GM23338 (cell line): ENCODE measurements at regions not wholly inside any gene's neighbourhood (a gene's known extent, or its start where the extent isn't known, plus 50 kb on each side); places are given as distances from the start of the nearest gene placed in this dataset.

Experiments
- ATAC-seq: fragments of 200-7000 bp; cut with Tn5 transposase; 3 replicates; pipeline ENCODE4 v1.9.1; 2020
- DNase-seq: peaks from one replicate; pipeline ENCODE4 v3.0.0-alpha.2; 2015; ENCODE audit warnings: low spot score
- H2AFZ ChIP-seq: fragments of 200-600 bp; sonication (generic); 2 replicates; pipeline ENCODE4 v1.8.0; 2016; ENCODE audit warnings: antibody characterized with exemption, mild to moderate bottlenecking, moderate library complexity
- H3F3A ChIP-seq: fragments of 200-600 bp; sonication (generic); replicated peaks from 2 replicates; pipeline ENCODE4 v1.8.0; 2017; ENCODE audit warnings: antibody characterized with exemption, mixed run types, low read depth
- H3K27ac ChIP-seq: fragments of 200-600 bp; sonication (generic); 2 replicates; pipeline ENCODE4 v1.6.1; 2016; ENCODE audit warnings: low read depth
- H3K27me3 ChIP-seq: fragments of 200-600 bp; sonication (generic); 2 replicates; pipeline ENCODE4 v1.8.0; 2016; ENCODE audit warnings: mild to moderate bottlenecking, mixed run types, moderate library complexity; ENCODE audit not compliant: insufficient read depth
- H3K36me3 ChIP-seq: fragments of 200-600 bp; sonication (generic); 2 replicates; pipeline ENCODE4 v1.8.0; 2016; ENCODE audit warnings: mild to moderate bottlenecking; ENCODE audit not compliant: insufficient read depth
- H3K4me1 ChIP-seq: fragments of 200-600 bp; sonication (generic); 2 replicates; pipeline ENCODE4 v1.8.0; 2016; ENCODE audit warnings: mild to moderate bottlenecking, moderate library complexity; ENCODE audit not compliant: insufficient read depth
- H3K4me2 ChIP-seq: fragments of 200-600 bp; sonication (generic); 2 replicates; pipeline ENCODE4 v1.7.1; 2017; ENCODE audit warnings: mixed run types
- H3K4me3 ChIP-seq: fragments of 200-600 bp; sonication (generic); 2 replicates; pipeline ENCODE4 v1.6.1; 2016; ENCODE audit warnings: mixed run types
- H3K79me2 ChIP-seq: fragments of 200-600 bp; sonication (generic); replicated peaks from 2 replicates; pipeline ENCODE4 v1.8.0; 2017; ENCODE audit warnings: mild to moderate bottlenecking; ENCODE audit not compliant: insufficient read depth
- H3K9me2 ChIP-seq: fragments of 200-600 bp; sonication (generic); 2 replicates; pipeline ENCODE4 v1.8.0; 2017; ENCODE audit not compliant: insufficient read depth
- H4K20me1 ChIP-seq: fragments of 200-600 bp; sonication (generic); replicated peaks from 2 replicates; pipeline ENCODE4 v1.8.0; 2017; ENCODE audit warnings: mild to moderate bottlenecking; ENCODE audit not compliant: insufficient read depth
- H3K27ac Mint-ChIP-seq: 2 replicates; pipeline ENCODE4 v1.8.0; 2020; ENCODE audit warnings: inconsistent platforms, mild to moderate bottlenecking, moderate library complexity, mixed read lengths
- H3K27me3 Mint-ChIP-seq: 3 replicates; pipeline ENCODE4 v1.8.0; 2022; ENCODE audit warnings: low read depth, mild to moderate bottlenecking, moderate library complexity, mixed read lengths, inconsistent platforms; ENCODE audit not compliant: insufficient read depth, poor library complexity
- H3K36me3 Mint-ChIP-seq: 3 replicates; pipeline ENCODE4 v1.8.0; 2021; ENCODE audit warnings: low read depth, mild to moderate bottlenecking, inconsistent platforms, moderate library complexity, mixed read lengths
- H3K4me1 Mint-ChIP-seq: 3 replicates; pipeline ENCODE4 v1.8.0; 2020; ENCODE audit warnings: mild to moderate bottlenecking, inconsistent platforms, mixed read lengths
- H3K4me3 Mint-ChIP-seq: 3 replicates; pipeline ENCODE4 v1.8.0; 2021; ENCODE audit warnings: moderate library complexity, mild to moderate bottlenecking, inconsistent platforms, mixed read lengths
- H3K9me3 Mint-ChIP-seq: 3 replicates; pipeline ENCODE4 v1.8.0; 2020; ENCODE audit warnings: moderate library complexity, mild to moderate bottlenecking, inconsistent platforms, mixed read lengths
- CREB1 ChIP-seq: fragments of 250-450 bp; sonication (Bioruptor Pico); IDR thresholded peaks from 2 replicates; pipeline ENCODE4 v1.5.0; 2020; ENCODE audit warnings: low read depth, mild to moderate bottlenecking, moderate library complexity
- CTCF ChIP-seq, 2 experiments: fragments of 200-600 bp in 1 of 2; sonication (generic) in 1 of 2; conservative IDR thresholded peaks; 2 replicates each; pipeline versions ENCODE4 v1.5.1 to v1.6.1; 2016 to 2017; ENCODE audit warnings: antibody characterized with exemption in 2 of 2, low read depth in 2 of 2, mild to moderate bottlenecking in 2 of 2, moderate library complexity in 1 of 2
- EZH2 ChIP-seq: fragments of 200-600 bp; sonication (generic); IDR thresholded peaks from one replicate; pipeline ENCODE4 v1.8.0; 2017; ENCODE audit warnings: antibody characterized with exemption, mild to moderate bottlenecking, low read depth; ENCODE audit not compliant: unreplicated experiment
- EZH2phosphoT487 ChIP-seq: fragments of 200-600 bp; sonication (generic); IDR thresholded peaks from one replicate; pipeline ENCODE4 v1.8.1; 2018; ENCODE audit warnings: antibody characterized with exemption; ENCODE audit not compliant: unreplicated experiment
- JUNB ChIP-seq: IDR thresholded peaks from one replicate; pipeline ENCODE4 v1.6.1; 2016; ENCODE audit warnings: antibody characterized with exemption; ENCODE audit not compliant: unreplicated experiment
- NANOG ChIP-seq: IDR thresholded peaks from 2 replicates; pipeline ENCODE4 v1.6.1; 2016; ENCODE audit warnings: antibody characterized with exemption, borderline replicate concordance
- POLR2AphosphoS5 ChIP-seq: IDR thresholded peaks from 2 replicates; pipeline ENCODE4 v1.6.1; 2016; ENCODE audit warnings: antibody characterized with exemption, low read depth
- REST ChIP-seq: IDR thresholded peaks from one replicate; pipeline ENCODE4 v1.6.1; 2018; ENCODE audit warnings: antibody characterized with exemption; ENCODE audit not compliant: unreplicated experiment
- STAT1 ChIP-seq: IDR thresholded peaks from one replicate; pipeline ENCODE4 v1.6.1; 2016; ENCODE audit warnings: antibody characterized with exemption; ENCODE audit not compliant: unreplicated experiment
- ZNF114 ChIP-seq: fragments of 250-450 bp; sonication (Bioruptor Pico); IDR thresholded peaks from 2 replicates; pipeline ENCODE4 v1.5.0; 2020; ENCODE audit warnings: mild to moderate bottlenecking, moderate library complexity
- ZNF331 ChIP-seq: fragments of 250-450 bp; sonication (Bioruptor Pico); IDR thresholded peaks from 2 replicates; pipeline ENCODE4 v1.5.0; 2020; ENCODE audit warnings: low read depth, mild to moderate bottlenecking, moderate library complexity
- ZNF462 ChIP-seq: fragments of 250-450 bp; sonication (Bioruptor Pico); IDR thresholded peaks from 2 replicates; pipeline ENCODE4 v1.5.0; 2020; ENCODE audit warnings: mild to moderate bottlenecking, moderate library complexity
- TF ChIP-seq, protein P1 (sequence below): IDR thresholded peaks from 2 replicates; pipeline ENCODE4 v1.6.1; 2016; ENCODE audit warnings: antibody characterized with exemption

DNA sequence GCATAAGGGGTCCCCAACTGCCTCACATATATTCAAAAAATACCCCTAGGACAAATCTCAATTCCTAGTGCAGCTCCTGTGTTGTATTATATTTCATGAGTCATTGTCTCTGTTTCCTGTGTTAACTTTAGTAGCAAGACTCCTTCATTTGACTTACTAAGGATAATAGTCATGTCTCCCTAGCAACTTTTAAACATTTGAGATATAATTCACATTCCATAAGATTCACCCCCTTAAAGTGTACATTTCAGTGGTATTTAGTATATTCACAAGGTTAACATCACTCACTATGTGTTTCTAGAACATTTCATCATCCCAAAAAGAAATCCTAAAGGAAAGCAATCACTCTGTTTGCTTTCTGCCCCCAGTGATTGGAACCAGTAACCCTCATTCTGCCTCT, 121.3 kb upstream of the WNT7A start:
- H3K9me2 ChIP-seq = no peaks in the 10 kb centered on the region
- H3K4me2 ChIP-seq = no peak overlapping the region
- no peaks in the 10 kb centered on the region for H3K27me3 ChIP-seq
- Mint-ChIP-seq H3K36me3 (peaks cover 3% of the 10 kb centered on the region; the same call in 1 of the 3 replicates), H3K9me3 (peaks cover 45% of the 10 kb centered on the region), H3K4me1 (no peaks in the 10 kb centered on the region), H3K4me3 (no peak overlapping the region), H3K27ac (no peak overlapping the region), H3K27me3 (no peaks in the 10 kb centered on the region)
- no peaks in the 10 kb centered on the region for H4K20me1 ChIP-seq
- no peak for TF ChIP-seq EZH2
- TF ChIP-seq NANOG = no peak
- no peak for TF ChIP-seq ZNF114 (CRISPR knock-in tag)
- no peak for TF ChIP-seq JUNB
- TF ChIP-seq CREB1 = no peak
- TF ChIP-seq, protein P1, sequence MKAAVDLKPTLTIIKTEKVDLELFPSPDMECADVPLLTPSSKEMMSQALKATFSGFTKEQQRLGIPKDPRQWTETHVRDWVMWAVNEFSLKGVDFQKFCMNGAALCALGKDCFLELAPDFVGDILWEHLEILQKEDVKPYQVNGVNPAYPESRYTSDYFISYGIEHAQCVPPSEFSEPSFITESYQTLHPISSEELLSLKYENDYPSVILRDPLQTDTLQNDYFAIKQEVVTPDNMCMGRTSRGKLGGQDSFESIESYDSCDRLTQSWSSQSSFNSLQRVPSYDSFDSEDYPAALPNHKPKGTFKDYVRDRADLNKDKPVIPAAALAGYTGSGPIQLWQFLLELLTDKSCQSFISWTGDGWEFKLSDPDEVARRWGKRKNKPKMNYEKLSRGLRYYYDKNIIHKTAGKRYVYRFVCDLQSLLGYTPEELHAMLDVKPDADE = no peak
- TF ChIP-seq ZNF462 (CRISPR knock-in tag) = no peak
- TF ChIP-seq CTCF (conservative IDR thresholded peaks at IDR 0.05; ENCODE audit: low read depth in 2 of 2) = no peak
- TF ChIP-seq STAT1 = no peak
- TF ChIP-seq EZH2phosphoT487 = no peak
- TF ChIP-seq REST = no peak
- TF ChIP-seq ZNF331 (CRISPR knock-in tag) = no peak
- TF ChIP-seq POLR2AphosphoS5 = no peak
- no peak overlapping the region for H3K27ac ChIP-seq
- H3K79me2 ChIP-seq = no peaks in the 10 kb centered on the region
- DNase-seq (no peak), ATAC-seq (no peak)
- H3K4me1 ChIP-seq = no peaks in the 10 kb centered on the region
- H3K4me3 ChIP-seq = no peak overlapping the region
- no peak overlapping the region for H2AFZ ChIP-seq
- H3K36me3 ChIP-seq = no peaks in the 10 kb centered on the region
- no peaks in the 10 kb centered on the region for H3F3A ChIP-seq
